ENCODE measurements at regions not wholly inside any gene's neighbourhood (a gene's known extent, or its start where the extent isn't known, plus 50 kb on each side); places are given as distances from the start of the nearest gene placed in this dataset.
"Not testable (repeated sequence)": the region's sequence is repeated elsewhere in the genome, so short reads cannot be mapped to it uniquely, and the experiment has no call there.

- no peak for DNase-seq (ENCODE audit: low read depth in 2 of 3, low spot score in 1 of 3)
Observed at GRCh38 chr3:56957522-56957921, 102.9 kb upstream of the SPATA12 start.

DNA sequence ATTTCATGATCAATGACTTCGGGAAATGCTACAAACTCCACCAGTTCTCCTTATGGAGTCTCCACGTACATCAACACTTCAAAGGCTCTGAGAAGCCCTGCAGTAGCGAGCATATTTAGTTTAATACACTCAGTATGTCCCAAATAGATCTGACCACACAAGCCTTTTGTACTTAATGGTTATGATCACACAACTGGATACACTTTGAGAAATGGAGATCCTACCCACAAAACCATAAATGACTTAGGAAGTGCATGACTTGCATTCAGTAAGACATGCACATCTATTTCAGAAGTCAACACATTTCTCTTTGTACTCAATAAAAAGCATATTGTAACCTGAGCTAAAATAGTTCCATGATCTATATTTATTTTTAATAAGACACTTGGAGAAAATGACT is 103.6 kb upstream of the SPATA12 start:
- no peak for DNase-seq (ENCODE audit: low read depth in 2 of 3, low spot score in 1 of 3)

- no peak for DNase-seq (ENCODE audit: low read depth in 2 of 3, low spot score in 1 of 3)
Observed at GRCh38 chr3:56955492-56956111, 104.9 kb upstream of the SPATA12 start.

GRCh38 chr3:56954125-56954524 is 106.3 kb upstream of the SPATA12 start:
- DNase-seq (ENCODE audit: low read depth in 2 of 3, low spot score in 1 of 3), result no peak

- DNase-seq (ENCODE audit: low read depth in 2 of 3, low spot score in 1 of 3), result no peak
Observed at GRCh38 chr3:56952846-56953245, 107.6 kb upstream of the SPATA12 start.

DNA sequence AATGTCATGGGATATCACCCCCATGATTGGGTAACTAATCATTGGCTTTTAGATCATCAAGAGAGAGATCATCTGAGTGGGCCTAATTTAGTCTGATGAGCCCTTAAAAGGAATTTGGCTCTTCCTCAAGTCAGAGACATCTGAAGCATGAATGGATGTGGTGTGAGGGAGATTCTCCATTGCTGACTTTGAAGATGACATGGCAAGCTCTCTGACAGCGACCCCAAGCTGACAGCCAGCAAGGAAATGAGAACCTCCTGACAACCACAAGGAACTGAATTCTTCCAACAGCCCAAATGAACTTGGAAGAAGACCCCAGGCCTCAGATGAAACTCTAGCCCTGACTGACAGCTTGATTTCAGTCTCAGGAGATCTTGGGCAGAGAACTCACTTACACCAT is 108.4 kb upstream of the SPATA12 start:
- no peak for DNase-seq (ENCODE audit: low read depth in 2 of 3, low spot score in 1 of 3)

DNA sequence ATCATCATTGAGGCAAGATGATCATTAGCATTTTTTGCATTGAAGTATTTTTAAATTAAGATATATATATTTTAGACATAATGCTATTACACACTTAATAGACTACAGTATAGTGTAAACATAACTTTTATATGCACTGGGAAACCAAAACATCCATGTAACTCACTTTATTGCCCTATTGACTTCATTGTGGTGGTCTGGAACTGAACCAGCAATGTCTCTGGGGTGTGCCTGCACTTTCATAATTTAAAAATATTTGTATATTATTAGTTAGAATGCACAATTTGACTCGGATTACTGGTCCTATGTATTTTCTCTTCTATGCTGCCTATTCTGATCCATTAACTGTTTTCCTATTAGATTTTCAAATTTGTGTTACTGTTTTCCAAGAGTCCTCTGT is 109.1 kb upstream of the SPATA12 start:
- DNase-seq (ENCODE audit: low read depth in 2 of 3, low spot score in 1 of 3), result no peak

DNA sequence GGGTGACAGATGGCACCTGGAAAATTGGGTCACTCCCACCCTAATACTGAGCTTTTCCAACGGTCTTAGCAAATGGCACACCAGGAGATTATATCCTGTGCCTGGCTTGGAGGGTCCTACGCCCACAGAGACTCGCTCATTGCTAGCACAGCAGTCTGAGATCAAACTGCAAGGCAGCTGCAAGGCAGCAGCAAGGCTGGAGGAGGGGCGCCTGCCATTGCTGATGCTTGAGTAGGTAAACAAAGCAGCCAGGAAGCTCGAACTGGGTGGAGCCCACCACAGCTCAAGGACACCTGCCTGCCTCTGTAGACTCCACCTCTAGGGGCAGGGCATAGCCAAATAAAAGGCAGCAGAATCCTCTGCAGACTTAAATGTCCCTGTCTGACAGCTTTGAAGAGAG is 115.1 kb upstream of the SPATA12 start:
- DNase-seq (ENCODE audit: low read depth in 2 of 3, low spot score in 1 of 3), result not testable (repeated sequence)

- no peak for DNase-seq (ENCODE audit: low read depth in 2 of 3, low spot score in 1 of 3)
Observed at GRCh38 chr3:56942523-56942922, 117.9 kb upstream of the SPATA12 start.

DNA sequence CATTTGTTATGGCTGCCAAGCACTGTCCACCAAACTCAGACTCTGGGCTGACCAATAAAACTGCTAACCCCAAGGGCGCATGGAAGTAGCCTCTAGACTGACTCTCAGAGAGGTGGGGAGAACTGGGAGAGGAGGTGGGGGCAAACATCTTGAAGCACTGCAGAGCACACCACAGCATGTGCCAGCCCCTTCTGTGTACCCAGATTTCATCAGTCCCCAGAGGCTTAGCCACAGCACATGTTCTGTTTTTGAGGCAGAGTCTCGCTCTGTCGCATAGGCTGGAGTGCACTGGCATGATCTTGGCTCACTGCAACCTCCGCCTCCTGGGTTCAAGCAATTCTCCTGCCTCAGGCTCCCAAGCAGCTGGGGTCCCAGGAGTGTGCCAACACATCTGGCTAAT is 119.5 kb upstream of the SPATA12 start:
- no peak for DNase-seq (ENCODE audit: low read depth in 2 of 3, low spot score in 1 of 3)

DNA sequence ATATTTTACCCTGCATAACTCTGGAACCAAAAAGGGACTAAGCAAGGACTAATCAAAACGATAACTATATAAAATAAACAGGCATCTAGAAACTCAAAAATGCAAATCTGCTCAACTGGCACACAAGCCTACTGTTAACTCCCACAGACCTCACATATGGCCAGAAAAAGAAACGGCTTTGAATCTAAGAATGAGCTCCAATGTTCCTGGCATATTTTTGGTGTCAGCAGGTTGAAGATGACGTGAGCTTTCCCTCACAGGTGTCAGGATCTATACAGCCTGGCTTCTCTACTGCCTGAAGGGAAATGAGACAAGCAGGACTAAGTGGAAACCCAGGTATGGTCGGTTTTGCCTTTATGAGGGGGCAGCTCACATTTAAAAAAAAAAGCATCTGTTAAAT is 120.1 kb upstream of the SPATA12 start:
- no peak for DNase-seq (ENCODE audit: low read depth in 2 of 3, low spot score in 1 of 3)

GRCh38 chr3:56939834-56940233 is 120.6 kb upstream of the SPATA12 start:
- no peak for DNase-seq (ENCODE audit: low read depth in 2 of 3, low spot score in 1 of 3)

GRCh38 chr3:56938530-56938929 is 121.9 kb upstream of the SPATA12 start:
- DNase-seq (ENCODE audit: low read depth in 2 of 3, low spot score in 1 of 3), result no peak

DNA sequence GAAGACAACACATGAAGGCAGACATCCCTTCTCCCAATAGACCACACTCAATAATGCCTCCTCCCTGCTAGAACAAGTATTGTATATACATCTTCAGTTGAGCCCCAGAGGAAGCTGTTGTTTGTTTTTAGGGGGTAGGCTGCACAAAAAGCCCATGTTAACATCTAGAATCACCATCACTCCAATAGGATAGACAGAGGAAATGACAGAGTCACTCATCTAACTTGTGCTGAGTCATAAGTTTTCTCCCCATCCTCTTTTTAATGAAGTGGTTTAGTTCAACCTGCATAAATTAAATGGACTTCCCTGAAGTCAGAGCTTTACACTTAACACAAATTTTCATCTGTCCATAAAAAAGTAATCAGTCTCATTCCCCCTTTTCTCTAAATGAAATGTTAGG is 122.9 kb upstream of the SPATA12 start:
- no peak for DNase-seq (ENCODE audit: low read depth in 2 of 3, low spot score in 1 of 3)

- DNase-seq (ENCODE audit: low read depth in 2 of 3, low spot score in 1 of 3), result no peak
Observed at GRCh38 chr3:56935811-56936210, 124.7 kb upstream of the SPATA12 start.

DNA sequence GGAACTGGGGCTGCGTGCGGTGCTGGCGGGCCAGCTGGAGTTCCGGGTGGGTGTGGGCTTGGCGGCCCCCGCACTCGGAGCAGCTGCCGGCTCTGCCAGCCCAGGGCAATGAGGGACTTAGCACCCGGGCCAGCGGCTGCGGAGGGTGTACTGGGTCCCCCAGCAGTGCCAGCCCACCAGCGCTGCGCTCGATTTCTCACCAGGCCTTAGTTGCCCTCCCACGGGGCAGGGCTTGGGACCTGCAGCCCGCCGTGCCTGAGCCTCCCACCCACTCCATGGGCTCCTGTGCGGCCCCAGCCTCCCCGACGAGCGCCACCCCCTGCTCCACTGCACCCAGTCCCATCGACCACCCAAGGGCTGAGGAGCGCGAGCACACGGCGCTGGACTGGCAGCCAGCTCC is 126.0 kb upstream of the SPATA12 start:
- DNase-seq (ENCODE audit: low read depth in 2 of 3, low spot score in 1 of 3), result not testable (repeated sequence)

- no peak for DNase-seq (ENCODE audit: low read depth in 2 of 3, low spot score in 1 of 3)
Observed at GRCh38 chr3:56933803-56934202, 126.7 kb upstream of the SPATA12 start.

- DNase-seq (ENCODE audit: low read depth in 2 of 3, low spot score in 1 of 3), result no peak
Observed at GRCh38 chr3:56932866-56933265, 127.6 kb upstream of the SPATA12 start.

GRCh38 chr3:56931836-56932235 is 128.6 kb upstream of the SPATA12 start:
- DNase-seq (ENCODE audit: low read depth in 2 of 3, low spot score in 1 of 3), result no peak

DNA sequence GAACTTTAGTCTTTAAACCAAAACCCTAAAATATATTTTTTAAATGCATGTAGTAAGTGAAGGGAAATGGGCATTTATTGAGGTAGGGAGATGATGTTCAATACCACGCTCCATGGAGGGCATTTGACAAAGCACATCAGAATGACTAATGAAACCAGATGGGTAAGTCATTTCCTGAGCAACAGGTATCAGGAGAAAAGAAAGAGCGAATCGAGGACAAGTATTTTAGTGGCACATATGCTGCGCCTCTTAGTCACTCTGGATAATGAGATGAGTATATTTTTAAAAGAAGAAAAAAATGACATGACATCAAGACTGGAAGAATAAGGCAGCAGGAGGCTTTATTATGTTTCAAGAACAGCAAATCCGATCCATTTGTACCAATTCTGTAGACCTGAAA is 129.0 kb upstream of the ARHGEF3 start:
- no peak for DNase-seq (ENCODE audit: low read depth in 2 of 3, low spot score in 1 of 3)

GRCh38 chr3:56929809-56930615 is 128.3 kb upstream of the ARHGEF3 start:
- DNase-seq (ENCODE audit: low read depth in 2 of 3, low spot score in 1 of 3), result no peak

GRCh38 chr3:56928379-56929068 is 126.8 kb upstream of the ARHGEF3 start:
- no peak for DNase-seq (ENCODE audit: low read depth in 2 of 3, low spot score in 1 of 3)

Data from stimulated activated CD4-positive, alpha-beta T cell treated with anti-CD3 and anti-CD28 coated beads, Interleukin-12 subunit alpha, Interleukin-12 subunit beta, amount 100 ng/mL, for 48 hours (primary cell).